Osteoblast (primary cell): ENCODE measurements at regions not wholly inside any gene's neighbourhood (a gene's known extent, or its start where the extent isn't known, plus 50 kb on each side); places are given as distances from the start of the nearest gene placed in this dataset.

Source experiments
- DNase-seq: peaks from one replicate; pipeline ENCODE4 v3.0.0; 2011; ENCODE audit warnings: low spot score, mixed read lengths; ENCODE audit not compliant: insufficient read length; ENCODE audit errors: missing footprints
- H2AFZ ChIP-seq: 2 replicates; pipeline ENCODE4 v1.6.0; 2011; ENCODE audit warnings: mild to moderate bottlenecking, low read length
- H3K27ac ChIP-seq: 2 replicates; pipeline ENCODE4 v1.5.1; 2011; ENCODE audit warnings: mild to moderate bottlenecking, low read depth, low read length, moderate library complexity
- H3K27me3 ChIP-seq: 2 replicates; pipeline ENCODE4 v1.6.0; 2012; ENCODE audit warnings: mild to moderate bottlenecking, control low read depth, inconsistent platforms, low read length, moderate library complexity; ENCODE audit not compliant: insufficient read depth
- H3K36me3 ChIP-seq: 2 replicates; pipeline ENCODE4 v1.5.1; 2011; ENCODE audit warnings: mild to moderate bottlenecking, low read length, control low read depth, moderate library complexity; ENCODE audit not compliant: insufficient read depth
- H3K4me1 ChIP-seq: 2 replicates; pipeline ENCODE4 v1.5.1; 2011; ENCODE audit warnings: mild to moderate bottlenecking, low read length, control low read depth, moderate library complexity; ENCODE audit not compliant: insufficient read depth
- H3K4me2 ChIP-seq: 2 replicates; pipeline ENCODE4 v1.6.0; 2011; ENCODE audit warnings: mild to moderate bottlenecking, low read length; ENCODE audit not compliant: insufficient read depth
- H3K4me3 ChIP-seq: fragments of 200-600 bp; sonication (generic); 3 replicates; pipeline ENCODE4 v1.5.1; 2012; ENCODE audit warnings: mild to moderate bottlenecking, low read length, inconsistent platforms; ENCODE audit not compliant: insufficient read depth
- H3K79me2 ChIP-seq: 2 replicates; pipeline ENCODE4 v1.6.0; 2012; ENCODE audit warnings: mild to moderate bottlenecking, low read length, control low read depth, inconsistent platforms; ENCODE audit not compliant: insufficient read depth
- H3K9me3 ChIP-seq: 2 replicates; pipeline ENCODE4 v1.5.1; 2011; ENCODE audit warnings: low read depth, low read length, control low read depth
- H4K20me1 ChIP-seq: 2 replicates; pipeline ENCODE4 v1.6.0; 2012; ENCODE audit warnings: mild to moderate bottlenecking, low read length, control low read depth; ENCODE audit not compliant: insufficient read depth
- CTCF ChIP-seq: IDR thresholded peaks from 2 replicates; pipeline ENCODE4 v1.5.1; 2011; ENCODE audit warnings: mild to moderate bottlenecking, low read depth, low read length, moderate library complexity; ENCODE audit errors: extremely low read depth

GRCh38 chr12:105982022-105982421, 156.7 kb downstream of the NUAK1 start:
- DNase-seq: no peak
- H3K4me1 ChIP-seq: peaks cover 7% of the 10 kb centered on the region
- no peak overlapping the region for H3K27ac ChIP-seq

GRCh38 chr12:105983622-105984320, 155.0 kb downstream of the NUAK1 start:
- DNase-seq: no peak
- Histone ChIP-seq H3K4me2 (no peak overlapping the region), H3K27ac (no peak overlapping the region)

More at GRCh38 chr12:105982022-105982421, 156.7 kb downstream of the NUAK1 start:
- Histone ChIP-seq H3K79me2 (no peaks in the 10 kb centered on the region), H3K4me3 (no peak overlapping the region), H3K9me3 (no peaks in the 10 kb centered on the region), H2AFZ (no peak overlapping the region), H4K20me1 (no peaks in the 10 kb centered on the region), H3K36me3 (no peaks in the 10 kb centered on the region), H3K27me3 (no peaks in the 10 kb centered on the region), H3K4me2 (no peak overlapping the region)
- TF ChIP-seq CTCF: no peak

GRCh38 chr12:105985383-105985782, 153.4 kb downstream of the NUAK1 start:
- Histone ChIP-seq H3K4me3 (no peak overlapping the region), H3K27ac (no peak overlapping the region), H3K79me2 (no peaks in the 10 kb centered on the region), H3K9me3 (no peaks in the 10 kb centered on the region), H3K4me2 (no peak overlapping the region), H3K27me3 (no peaks in the 10 kb centered on the region), H3K4me1 (peaks cover 5% of the 10 kb centered on the region), H2AFZ (no peak overlapping the region), H4K20me1 (no peaks in the 10 kb centered on the region), H3K36me3 (no peaks in the 10 kb centered on the region)
- no peak for DNase-seq
- no peak for TF ChIP-seq CTCF

More at GRCh38 chr12:105983622-105984320, 155.0 kb downstream of the NUAK1 start:
- Histone ChIP-seq H3K79me2 (no peaks in the 10 kb centered on the region), H3K27me3 (no peaks in the 10 kb centered on the region), H3K4me1 (peaks cover 5% of the 10 kb centered on the region), H3K36me3 (no peaks in the 10 kb centered on the region), H3K9me3 (no peaks in the 10 kb centered on the region), H3K4me3 (no peak overlapping the region), H2AFZ (no peak overlapping the region), H4K20me1 (no peaks in the 10 kb centered on the region)
- no peak for TF ChIP-seq CTCF

GRCh38 chr12:105986779-105987684, 151.7 kb downstream of the NUAK1 start:
- no peak for TF ChIP-seq CTCF
- Histone ChIP-seq H2AFZ (no peak overlapping the region), H3K27me3 (no peaks in the 10 kb centered on the region), H4K20me1 (no peaks in the 10 kb centered on the region), H3K9me3 (no peaks in the 10 kb centered on the region), H3K4me1 (peaks cover 5% of the 10 kb centered on the region), H3K4me3 (no peak overlapping the region), H3K4me2 (no peak overlapping the region), H3K36me3 (no peaks in the 10 kb centered on the region), H3K79me2 (no peaks in the 10 kb centered on the region), H3K27ac (peak overlapping the region; percentile 27)
- peak; percentile 73 for DNase-seq
